ENCODE measurements at regions not wholly inside any gene's neighbourhood (a gene's known extent, or its start where the extent isn't known, plus 50 kb on each side); places are given as distances from the start of the nearest gene placed in this dataset.

GRCh38 chr6:130309028-130309427, 56.8 kb upstream of the TMEM200A start:
- Histone ChIP-seq H3K4me2 (ENCODE audit: low read length) (no peak overlapping the region), H3K4me3 (ENCODE audit: low read length) (no peak overlapping the region), H3K27ac (ENCODE audit: low read length) (no peak overlapping the region), H4K20me1 (ENCODE audit: insufficient read depth) (no peaks in the 10 kb centered on the region), H3K27me3 (ENCODE audit: insufficient read depth, low read depth, low read length) (no peaks in the 10 kb centered on the region), H3K9me3 (ENCODE audit: low read length) (no peaks in the 10 kb centered on the region), H2AFZ (ENCODE audit: low read depth, low read length) (no peak overlapping the region), H3K9ac (ENCODE audit: low read length) (no peak overlapping the region), H3K36me3 (ENCODE audit: insufficient read depth, low read length) (no peaks in the 10 kb centered on the region), H3F3A (ENCODE audit: insufficient read depth, low read length, poor library complexity, severe bottlenecking) (no peaks in the 10 kb centered on the region), H3K9me2 (ENCODE audit: insufficient read depth, low read length) (no peaks in the 10 kb centered on the region), H3K79me2 (replicated peaks; ENCODE audit: insufficient read depth, low read length) (no peaks in the 10 kb centered on the region)
- TF ChIP-seq CTCF (IDR thresholded peaks at IDR 0.05; ENCODE audit: poor library complexity, severe bottlenecking) (no peak), POLR2AphosphoS5 (IDR thresholded peaks at IDR 0.05) (no peak), REST (IDR thresholded peaks at IDR 0.05; ENCODE audit: borderline replicate concordance) (no peak), EZH2 (IDR thresholded peaks at IDR 0.05; ENCODE audit: borderline replicate concordance, insufficient read depth, low read length, poor library complexity, severe bottlenecking) (no peak), RAD21 (conservative IDR thresholded peaks at IDR 0.05) (no peak), MXI1 (conservative IDR thresholded peaks at IDR 0.05; ENCODE audit: poor library complexity, severe bottlenecking) (no peak), TAF1 (IDR thresholded peaks at IDR 0.05; ENCODE audit: low read depth) (no peak), SMC3 (conservative IDR thresholded peaks at IDR 0.05; ENCODE audit: poor library complexity) (no peak), EP300 (conservative IDR thresholded peaks at IDR 0.05; ENCODE audit: poor library complexity, severe bottlenecking) (no peak)

GRCh38 chr6:130307752-130308361, 58.0 kb upstream of the TMEM200A start:
- Histone ChIP-seq H3K4me2 (ENCODE audit: low read length) (no peak overlapping the region), H3K36me3 (ENCODE audit: insufficient read depth, low read length) (no peaks in the 10 kb centered on the region), H3K27ac (ENCODE audit: low read length) (no peak overlapping the region)

More at GRCh38 chr6:130307752-130308361, 58.0 kb upstream of the TMEM200A start:
- H3K4me3 ChIP-seq (ENCODE audit: low read length): no peak overlapping the region
- no peaks in the 10 kb centered on the region for H3K9me3 ChIP-seq (ENCODE audit: low read length)
- no peaks in the 10 kb centered on the region for H3K9me2 ChIP-seq (ENCODE audit: insufficient read depth, low read length)
- no peak overlapping the region for H3K9ac ChIP-seq (ENCODE audit: low read length)
- no peaks in the 10 kb centered on the region for H3K27me3 ChIP-seq (ENCODE audit: insufficient read depth, low read depth, low read length)
- no peak overlapping the region for H2AFZ ChIP-seq (ENCODE audit: low read depth, low read length)
- no peaks in the 10 kb centered on the region for H3K79me2 ChIP-seq (replicated peaks; ENCODE audit: insufficient read depth, low read length)
- TF ChIP-seq MXI1 (conservative IDR thresholded peaks at IDR 0.05; ENCODE audit: poor library complexity, severe bottlenecking) (no peak), POLR2AphosphoS5 (IDR thresholded peaks at IDR 0.05) (no peak), SMC3 (conservative IDR thresholded peaks at IDR 0.05; ENCODE audit: poor library complexity) (no peak), RAD21 (conservative IDR thresholded peaks at IDR 0.05) (no peak)
- H3F3A ChIP-seq (ENCODE audit: insufficient read depth, low read length, poor library complexity, severe bottlenecking): no peaks in the 10 kb centered on the region
- no peaks in the 10 kb centered on the region for H4K20me1 ChIP-seq (ENCODE audit: insufficient read depth)

Data from neural cell (in vitro differentiated cells).